Daoy (cell line): ENCODE measurements at regions not wholly inside any gene's neighbourhood (a gene's known extent, or its start where the extent isn't known, plus 50 kb on each side); places are given as distances from the start of the nearest gene placed in this dataset.
A peak's percentile ranks its signal among the peaks of the same experiment; 100 is the strongest.

Experiments
- DNase-seq: peaks from one replicate; pipeline ENCODE4 v3.0.0-alpha.2; 2015; ENCODE audit warnings: low read depth

DNA sequence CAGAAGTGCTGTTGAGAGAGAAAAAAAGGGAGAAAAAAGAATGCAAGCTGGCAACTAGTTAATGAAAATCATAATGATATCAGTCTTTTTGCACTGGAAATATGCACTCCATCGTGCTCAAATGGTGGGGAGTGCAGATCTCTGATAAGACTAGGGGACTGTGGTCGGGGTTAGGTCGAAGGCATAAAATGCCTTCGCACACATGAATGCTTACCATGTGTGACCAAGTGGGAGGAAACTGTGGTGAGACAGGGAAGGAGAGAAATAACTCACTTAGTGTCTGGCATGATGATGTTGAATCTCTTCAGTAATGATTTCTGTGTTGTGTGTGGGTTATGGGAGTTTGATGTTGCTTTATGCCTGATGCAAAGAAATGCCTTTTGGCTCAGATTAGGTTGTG is 358.9 kb downstream of the FBXO8 start:
- peak; percentile 9 for DNase-seq

DNA sequence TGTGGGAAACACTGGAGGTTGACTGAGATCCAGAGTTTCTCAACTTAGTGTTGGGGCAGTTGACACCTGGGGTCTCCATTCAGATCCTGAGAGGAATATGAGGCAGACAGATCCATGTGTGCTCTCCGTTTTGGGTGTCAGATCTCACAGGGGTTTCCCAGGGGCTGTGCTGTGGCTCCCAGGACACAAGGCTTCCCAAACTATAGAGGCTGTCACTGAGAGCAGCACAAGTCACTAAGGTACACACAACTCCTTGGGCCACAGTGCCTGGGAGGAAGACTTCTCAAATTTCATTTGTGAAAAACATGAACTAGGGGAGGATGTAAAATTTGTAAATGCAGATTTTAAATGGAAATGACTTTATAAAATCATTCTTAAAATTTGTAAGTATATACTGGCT is 363.6 kb downstream of the FBXO8 start:
- DNase-seq = no peak

DNA sequence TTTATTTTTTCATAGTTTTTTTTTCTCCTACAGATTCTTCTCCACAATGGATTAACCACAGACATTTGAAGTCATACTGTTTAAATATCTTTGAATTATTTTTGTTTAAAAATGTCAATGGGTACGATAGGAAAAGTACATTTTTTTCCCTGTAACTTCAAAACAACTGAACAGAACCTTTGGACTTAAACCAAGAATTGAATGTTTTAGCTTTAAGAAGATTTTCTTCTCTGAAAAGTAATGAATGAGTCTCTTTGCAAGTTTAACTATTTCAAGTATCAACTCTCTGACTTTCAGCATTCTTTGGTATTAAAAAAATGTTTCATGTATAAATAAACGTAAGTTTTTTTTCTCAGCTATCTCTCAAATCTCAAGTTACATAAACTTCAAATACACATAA is 364.3 kb downstream of the FBXO8 start:
- no peak for DNase-seq

DNA sequence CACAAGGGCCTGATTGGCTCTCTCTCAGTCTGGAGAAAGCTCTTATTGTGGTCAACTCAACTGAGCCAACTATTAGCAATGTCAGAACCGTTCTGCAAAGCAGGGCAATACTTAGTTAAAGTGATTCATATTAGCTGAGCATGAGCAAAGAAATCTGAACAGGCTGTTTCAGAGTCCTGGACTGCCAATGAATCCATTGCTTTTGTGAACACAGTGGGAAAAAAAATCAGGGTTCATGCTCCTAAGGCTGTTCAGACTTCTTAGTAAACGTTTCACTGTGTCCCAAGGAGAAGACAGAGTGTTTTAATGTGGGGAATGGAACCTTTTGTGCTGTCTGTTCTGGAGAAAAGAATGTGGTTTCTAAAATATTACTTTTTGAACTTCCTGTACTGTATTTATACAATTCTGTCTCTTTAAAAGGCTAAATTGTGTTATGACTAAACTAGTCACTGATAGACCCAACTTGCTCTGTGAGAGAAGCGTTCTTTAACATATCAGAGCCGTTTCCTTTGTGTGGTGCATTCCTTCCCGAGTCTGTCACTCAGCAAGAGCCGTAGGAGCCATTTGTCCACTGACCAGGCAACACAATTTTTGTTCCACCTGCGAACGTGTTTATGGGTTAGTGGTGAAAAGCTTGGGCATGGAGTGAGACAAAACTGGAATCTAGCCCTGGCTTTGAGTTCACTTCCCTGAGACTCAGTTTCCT is 366.1 kb downstream of the FBXO8 start:
- peak; percentile 17 for DNase-seq

DNA sequence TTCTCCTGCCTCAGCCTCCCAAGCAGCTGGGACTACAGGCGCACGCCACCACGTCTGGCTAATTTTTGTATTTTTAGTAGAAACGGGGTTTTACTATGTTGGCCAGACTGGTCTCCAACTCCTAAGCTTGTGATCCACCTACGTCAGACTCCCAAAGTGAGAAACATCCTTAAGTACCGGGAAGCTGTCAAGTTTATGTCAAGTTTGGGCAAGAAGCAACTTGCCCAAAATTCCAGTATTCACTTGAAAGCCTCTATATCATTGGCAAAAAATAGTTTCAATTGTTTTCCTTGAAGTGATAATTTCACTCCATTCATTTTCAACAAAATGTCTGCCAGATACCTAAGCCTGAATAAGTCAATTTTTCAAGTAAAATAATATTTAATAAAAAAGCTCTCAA is 370.0 kb downstream of the FBXO8 start:
- no peak for DNase-seq

DNA sequence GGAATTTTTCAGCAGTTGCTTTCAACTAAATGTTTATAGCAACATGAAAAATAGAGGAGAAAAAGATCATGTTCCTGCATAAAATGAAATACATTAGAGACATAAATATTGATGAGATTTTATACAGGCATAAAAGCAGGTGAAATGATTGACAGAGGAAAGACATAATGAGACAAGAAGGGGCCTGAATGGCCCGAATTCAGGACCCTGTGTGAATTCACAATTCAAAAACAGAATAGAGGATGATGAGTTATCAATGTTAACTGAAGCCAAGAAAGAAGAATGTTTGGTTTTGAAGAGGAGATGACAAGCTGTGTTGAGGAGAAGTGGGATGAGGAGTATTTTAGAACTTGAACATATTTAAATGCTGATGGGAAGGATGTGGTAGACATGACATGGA is 371.1 kb downstream of the FBXO8 start:
- DNase-seq = no peak

DNA sequence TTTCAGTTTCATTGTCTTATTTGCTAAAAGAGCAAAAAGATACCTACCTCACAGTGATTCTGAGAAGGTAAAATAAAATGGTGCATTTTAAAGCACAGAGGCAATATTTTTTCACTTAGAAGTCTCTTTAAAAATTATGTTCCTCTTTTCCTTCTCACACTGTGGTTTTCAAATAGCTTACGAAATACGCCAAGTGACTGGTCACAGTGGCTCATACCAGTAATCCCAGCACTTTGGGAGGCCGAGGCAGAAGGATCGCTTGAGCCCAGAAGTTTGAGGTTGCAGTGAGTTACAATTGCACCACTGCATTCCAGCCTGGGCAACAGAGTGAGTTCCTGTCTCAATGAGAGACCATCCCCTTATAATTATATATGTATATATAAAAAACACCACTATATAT is 372.6 kb downstream of the FBXO8 start:
- no peak for DNase-seq

DNA sequence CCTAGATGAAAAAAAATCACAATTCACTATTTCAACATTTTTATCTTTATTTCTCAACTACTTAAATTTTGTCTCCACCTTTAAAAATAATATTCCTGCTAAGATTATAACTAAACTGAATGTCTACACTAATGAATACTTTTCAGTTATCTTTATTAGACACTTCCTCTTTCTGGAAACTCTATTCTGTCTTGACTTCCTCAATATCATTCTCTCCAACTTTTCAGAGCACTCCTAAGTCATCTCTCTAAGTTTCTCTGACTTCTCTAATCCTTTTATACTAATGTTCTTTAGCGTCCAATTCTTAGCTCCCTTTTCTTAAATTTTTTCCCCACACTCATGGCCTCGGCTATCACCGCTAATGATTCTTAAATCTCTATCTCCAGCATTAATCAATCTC is 374.2 kb downstream of the FBXO8 start:
- DNase-seq = no peak

DNA sequence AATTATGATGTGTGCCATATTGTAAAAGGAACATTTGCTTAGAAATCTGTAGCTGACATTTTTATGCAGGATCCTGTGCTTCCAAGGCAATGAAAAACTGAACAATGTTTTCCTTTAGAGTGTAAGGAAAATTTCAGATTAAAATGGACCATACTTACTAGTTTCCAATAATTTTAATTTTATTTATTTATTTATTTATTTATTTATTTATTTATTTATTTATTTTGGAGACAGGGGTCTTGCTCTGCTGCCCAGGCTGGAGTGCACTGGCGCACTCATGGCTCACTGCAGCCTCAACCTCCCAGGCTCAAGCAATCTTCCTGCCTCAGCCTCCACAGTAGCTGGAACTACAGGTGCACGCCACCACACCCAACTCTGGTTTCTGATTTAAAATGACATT is 369.8 kb upstream of the HAND2 start:
- no peak for DNase-seq

DNA sequence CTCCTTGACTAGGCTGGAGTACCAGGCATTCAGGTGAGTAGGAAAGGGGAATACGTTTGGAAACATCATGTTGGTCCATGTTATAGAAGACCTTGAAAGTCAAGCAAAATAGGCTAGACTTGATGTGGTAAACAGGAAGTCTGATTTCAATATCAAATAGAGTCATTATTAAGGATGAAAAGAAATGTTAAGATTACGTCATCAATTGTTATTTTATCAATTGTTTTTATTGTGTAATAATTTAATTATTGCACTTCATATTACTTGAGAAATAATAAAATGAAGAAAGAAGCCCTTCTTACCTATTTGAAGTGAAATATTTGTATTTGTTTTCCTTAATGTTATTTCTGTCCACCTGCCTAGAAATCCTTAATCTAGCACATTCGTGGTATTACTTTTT is 361.0 kb upstream of the HAND2 start:
- DNase-seq = no peak

DNA sequence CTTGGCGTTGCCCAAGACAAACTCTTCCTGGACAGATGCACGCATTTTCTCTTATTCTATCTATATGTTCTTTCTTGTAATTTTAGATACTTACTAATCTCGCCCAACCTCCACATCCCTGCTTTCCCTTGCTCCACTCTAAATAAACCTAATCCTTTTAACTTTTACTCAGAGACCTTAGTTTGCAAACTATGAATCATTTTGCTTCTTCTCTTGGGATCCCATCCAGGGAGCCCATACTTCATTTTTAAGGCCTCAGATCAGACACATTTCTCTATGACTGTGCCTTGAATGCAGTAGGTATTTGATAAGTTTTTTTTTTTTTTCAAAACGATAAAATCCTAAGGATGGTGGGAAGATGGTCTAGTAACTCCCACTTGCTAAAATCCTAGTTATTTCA is 353.8 kb upstream of the HAND2 start:
- DNase-seq = no peak

DNA sequence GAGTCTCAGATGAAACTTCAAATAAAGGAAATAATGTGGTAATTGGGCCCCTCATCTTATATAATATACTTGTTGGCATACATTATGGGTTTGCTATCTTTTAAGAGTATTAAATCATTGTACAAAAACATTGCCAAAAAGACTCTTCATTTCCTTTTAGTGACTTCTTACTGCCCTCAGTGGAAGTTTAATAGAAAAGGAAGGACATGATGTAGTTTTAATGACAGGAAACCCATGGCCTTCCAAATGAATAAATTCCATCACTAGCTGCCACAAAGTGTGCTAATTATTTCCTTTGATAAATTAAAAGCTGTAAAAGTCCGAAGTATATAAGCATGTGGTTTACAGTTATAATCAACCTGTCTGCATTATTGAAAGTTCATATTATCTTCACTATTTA is 350.9 kb upstream of the HAND2 start:
- DNase-seq = no peak

DNA sequence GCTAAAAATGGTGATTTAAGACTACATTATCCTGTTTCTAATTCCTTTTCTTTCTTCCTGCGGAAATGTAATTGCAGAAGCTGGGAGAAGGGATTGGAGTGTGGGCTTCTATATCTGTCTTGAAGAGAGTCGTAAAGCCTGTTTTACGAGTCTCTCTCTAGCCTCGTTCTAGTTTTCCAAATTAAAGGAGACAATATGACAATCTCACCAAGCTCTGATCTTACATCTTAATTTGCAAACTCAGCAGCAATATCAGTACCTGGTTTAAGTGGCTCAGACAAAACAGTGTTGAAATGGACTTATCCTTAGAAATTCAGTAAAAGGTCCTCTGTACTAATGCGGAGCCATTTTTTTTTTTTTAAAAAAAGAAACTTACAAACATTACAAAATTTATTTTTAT is 349.5 kb upstream of the HAND2 start:
- DNase-seq = no peak

DNA sequence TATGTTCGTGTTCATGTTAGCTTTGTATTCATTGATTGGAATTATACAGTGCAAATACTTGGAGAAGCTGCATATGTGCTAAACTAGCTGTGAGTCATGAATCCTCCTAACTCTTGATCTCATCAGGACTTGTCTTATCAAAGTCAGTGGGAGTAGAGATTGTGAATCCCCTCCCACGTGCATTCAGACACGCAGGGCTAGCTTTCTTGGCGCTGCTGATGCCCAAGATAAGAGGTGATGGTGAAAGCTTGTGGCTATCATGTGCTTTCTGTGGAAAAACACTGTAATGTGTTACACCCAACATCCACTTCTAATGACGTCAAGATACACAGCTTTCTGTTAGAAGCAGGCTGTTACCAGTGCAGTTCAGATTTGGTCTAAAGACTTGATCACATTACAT is 348.7 kb upstream of the HAND2 start:
- DNase-seq = no peak

DNA sequence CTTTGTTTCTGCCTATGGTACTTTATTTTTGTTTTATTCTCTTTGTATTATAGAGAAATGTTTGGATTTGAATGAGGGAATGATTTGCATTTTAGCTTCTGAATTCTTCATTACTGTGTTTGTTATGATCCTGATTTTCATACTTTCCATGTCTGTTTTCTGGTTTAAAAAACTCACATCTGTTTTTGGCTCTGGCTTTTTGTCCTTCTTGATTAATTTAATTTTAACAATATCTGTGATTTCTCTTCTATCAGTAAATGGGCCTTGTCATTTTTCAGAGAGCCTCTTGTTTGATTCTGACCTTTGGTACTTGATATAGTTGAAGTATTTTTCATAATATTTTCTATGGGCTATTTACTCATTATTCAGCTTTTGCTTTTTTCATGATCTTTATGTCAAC is 341.6 kb upstream of the HAND2 start:
- DNase-seq = no peak

DNA sequence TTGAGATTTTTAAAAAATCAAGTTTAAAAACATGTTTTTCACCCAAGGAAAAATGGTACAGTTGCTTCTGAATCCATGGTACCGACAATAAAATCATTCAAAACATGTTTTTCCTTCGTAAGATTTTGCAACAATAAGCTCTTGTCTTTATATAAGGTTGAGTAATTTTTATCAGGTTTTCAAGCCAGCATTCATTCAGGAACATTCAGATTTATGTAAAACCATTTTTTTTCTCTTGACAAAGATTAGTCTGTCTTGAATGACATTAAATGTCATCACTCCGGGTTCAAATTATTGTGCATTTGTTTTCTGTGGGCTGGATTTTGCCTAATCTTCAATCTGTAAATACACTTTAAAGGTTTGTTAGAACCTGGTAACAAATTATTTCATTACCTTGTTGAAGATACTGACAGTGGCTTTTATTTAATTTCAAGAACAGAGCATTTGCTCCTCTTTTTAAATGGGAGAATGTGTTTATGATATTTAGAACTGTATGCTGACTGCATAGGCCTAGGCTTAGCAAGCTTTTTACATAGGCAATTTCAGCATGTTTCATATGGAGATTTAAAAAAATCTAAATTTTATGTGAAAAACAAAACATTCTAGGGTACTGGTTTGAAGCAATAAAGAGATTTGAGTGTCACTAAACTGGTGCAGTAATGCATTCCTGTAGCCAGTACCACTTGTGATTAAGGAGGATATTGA is 336.4 kb upstream of the HAND2 start:
- DNase-seq = no peak

DNA sequence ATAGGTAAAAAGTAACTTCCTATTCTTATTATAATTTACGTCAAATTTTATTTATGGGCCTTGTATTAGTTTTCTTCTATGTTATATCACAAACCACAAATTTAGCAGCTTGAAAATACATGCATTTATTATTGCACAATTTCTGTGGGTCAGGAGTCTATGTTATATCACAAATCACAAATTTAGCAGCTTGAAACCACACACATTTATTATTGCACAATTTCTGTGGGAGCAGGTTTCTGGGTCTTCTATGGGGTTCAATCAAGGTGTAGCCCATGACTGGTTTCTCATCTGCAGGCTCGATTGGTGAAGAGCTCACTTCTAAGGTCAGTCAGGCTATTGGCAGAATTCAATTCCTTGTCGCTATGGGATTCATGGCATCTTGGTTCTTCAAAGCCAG is 332.7 kb upstream of the HAND2 start:
- DNase-seq = no peak

DNA sequence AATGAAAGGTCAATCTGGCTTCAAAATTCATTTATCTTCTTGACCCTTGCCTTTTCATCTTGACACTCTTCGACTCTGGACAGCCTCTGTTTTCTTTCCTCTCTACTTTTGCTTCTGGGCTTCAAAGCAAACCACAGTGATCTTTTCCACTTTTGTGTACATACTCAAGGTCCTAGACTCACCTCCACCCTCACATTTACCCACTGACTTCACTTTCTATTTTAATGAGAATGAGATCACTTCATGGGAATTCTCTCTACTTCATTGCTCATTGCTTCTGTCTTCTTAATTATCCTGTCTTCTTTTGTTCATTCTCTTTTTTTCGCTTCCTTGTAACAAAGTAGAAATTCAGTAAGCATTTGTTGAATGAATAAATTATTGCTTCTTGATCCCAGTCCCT is 330.1 kb upstream of the HAND2 start:
- DNase-seq = no peak

DNA sequence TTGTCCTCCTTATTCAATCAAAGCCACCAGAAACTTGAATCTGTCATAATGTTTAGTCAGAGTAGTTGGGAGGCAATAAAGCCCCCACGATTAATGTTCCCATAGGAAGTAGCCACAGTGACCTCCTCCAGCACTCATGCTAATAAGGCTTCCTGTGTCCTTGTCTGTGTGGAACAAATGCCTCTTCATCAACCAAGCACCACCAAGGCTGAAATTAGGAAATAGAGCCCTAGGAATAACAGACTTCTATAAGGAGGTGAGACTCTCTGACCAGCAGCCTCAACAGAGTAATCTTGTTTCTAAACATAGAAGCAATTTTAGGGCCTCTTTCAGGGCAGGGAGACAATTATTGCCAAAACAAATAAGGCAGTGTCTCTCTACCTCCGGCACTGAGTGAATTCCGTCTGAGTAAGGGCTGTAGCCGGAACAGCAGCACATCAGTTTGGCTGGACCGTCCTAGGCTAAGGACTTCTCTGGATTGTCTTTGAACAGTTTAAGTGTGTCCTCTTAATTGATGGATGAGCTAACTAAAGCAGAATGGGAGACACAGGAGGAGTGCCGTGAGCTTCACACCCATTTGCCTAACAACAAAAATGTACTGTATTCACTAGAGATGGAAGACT is 329.2 kb upstream of the HAND2 start:
- DNase-seq = no peak

DNA sequence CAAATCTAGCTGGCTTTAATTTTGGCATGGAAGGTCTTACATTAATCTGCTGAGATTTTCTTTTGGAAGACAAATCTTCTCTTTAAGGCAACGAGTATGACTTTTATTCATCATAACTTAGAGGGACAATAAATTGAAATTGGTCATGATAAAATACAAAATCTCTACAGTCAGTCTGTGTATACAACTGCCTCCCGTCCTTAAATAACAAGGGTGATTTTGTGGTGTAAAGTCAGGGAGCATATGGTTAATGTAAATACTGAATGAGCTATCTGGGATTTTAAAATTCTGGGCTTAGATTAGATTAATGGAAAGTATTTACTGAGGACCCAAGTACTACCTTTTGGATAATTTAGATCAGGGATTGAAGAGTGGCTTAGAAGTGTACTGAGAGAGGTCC is 328.4 kb upstream of the HAND2 start:
- DNase-seq = no peak

DNA sequence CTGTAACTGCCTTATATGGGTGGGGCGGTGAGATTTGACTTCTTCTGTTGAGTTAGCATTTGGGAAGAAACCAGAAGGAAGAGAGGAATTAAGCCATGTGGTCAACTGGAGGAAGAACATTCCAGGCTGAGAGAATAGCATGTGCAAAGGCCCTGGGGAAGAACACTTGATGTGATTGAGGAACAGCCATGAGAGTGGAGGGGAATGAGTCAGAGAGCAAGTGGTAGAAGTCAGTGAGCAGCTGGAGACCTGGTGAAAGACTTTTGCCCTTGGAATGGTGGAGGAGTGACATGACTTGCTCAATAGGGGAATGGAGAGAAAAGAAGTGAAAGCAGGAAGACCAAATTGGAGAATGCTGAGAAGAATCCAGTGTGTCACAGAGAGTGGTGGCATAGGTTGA is 327.8 kb upstream of the HAND2 start:
- no peak for DNase-seq

DNA sequence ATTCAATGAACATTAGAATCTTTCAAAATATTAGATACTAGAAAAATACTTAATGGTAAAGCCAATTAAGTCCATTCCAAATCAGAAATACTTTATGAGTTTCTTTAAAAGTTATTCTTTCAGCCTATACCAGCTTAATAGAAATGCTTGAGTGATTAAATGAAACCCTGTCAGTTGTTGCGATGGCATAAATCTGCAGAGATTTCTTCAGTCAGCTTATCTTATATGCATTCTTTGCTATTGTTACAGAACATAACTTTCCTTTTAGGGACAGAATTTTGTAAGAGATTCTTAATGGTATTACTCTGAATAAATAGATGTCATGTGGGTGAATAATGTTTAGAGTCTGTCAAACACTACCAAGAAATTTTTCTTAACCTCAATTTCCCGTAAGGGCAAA is 325.0 kb upstream of the HAND2 start:
- DNase-seq = no peak

DNA sequence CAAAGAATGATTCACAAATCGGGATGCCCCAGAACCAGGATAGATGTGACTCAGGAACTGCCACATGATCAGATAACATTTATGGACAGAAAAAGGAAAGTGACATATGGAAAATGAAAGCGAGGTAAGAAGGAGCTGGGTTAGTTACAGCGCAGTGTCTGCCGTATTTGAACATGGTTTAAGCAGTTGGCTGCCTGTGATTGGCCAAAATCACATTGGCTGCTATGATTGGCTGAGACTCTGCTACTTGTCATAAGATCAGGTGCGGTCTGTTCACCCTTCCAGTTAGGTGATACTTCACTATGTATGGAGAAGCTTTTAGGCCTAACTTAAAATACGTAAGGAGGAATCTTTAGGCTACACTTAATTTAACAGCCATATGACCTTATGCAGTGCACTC is 322.7 kb upstream of the HAND2 start:
- peak; percentile 8 for DNase-seq

DNA sequence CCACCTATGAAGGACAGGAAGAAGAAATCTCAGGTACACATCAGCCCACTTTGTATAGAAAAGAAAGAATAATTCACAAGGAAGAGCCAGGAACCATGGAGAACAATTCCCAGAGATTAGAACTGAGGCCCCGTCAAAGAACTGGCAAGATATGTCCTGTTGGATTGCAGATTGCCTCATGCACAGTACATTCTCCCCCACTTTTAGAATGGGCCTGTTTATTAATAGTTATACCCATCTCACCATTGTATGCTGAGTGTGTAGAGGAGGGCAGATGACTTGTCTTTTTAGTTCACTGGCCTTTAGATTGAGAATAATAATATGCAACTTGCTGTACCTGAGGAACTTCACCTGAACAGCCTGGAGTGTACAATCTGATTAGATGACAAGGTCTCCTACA is 315.6 kb upstream of the HAND2 start:
- no peak for DNase-seq
